HUDEP-2 (cell line): ENCODE measurements at regions not wholly inside any gene's neighbourhood (a gene's known extent, or its start where the extent isn't known, plus 50 kb on each side); places are given as distances from the start of the nearest gene placed in this dataset.
"Not testable (repeated sequence)": the region's sequence is repeated elsewhere in the genome, so short reads cannot be mapped to it uniquely, and the experiment has no call there.

Source experiments
- DNase-seq, 76 experiments: peaks; one replicate each; lab custom pipeline; 2025; ENCODE audit not compliant: unreplicated experiment in 76 of 76; lab: John Stamatoyannopoulos, UW

- no peak for DNase-seq
Observed at GRCh38 chr4:108466936-108467902, 153.2 kb upstream of the RPL34 start.

- no peak for DNase-seq
Observed at GRCh38 chr4:108465886-108466500, 154.4 kb upstream of the RPL34 start.

GRCh38 chr4:108458681-108459080 lies 161.7 kb upstream of the RPL34 start:
- no peak for DNase-seq

- no peak for DNase-seq
Observed at GRCh38 chr4:108454227-108454626, 166.1 kb upstream of the RPL34 start.

GRCh38 chr4:108453366-108453765 lies 167.0 kb upstream of the RPL34 start:
- DNase-seq: no peak

- no peak for DNase-seq
Observed at GRCh38 chr4:108450236-108450898, 170.0 kb upstream of the RPL34 start.

- no peak for DNase-seq
Observed at GRCh38 chr4:108449129-108449528, 171.2 kb upstream of the RPL34 start.

GRCh38 chr4:108446556-108446955 lies 173.8 kb upstream of the RPL34 start:
- DNase-seq: no peak

GRCh38 chr4:108445716-108446115 lies 174.7 kb upstream of the RPL34 start:
- no peak for DNase-seq

GRCh38 chr4:108443585-108443984 lies 176.8 kb upstream of the RPL34 start:
- no peak for DNase-seq

- DNase-seq: no peak
Observed at GRCh38 chr4:108433832-108434231, 186.5 kb upstream of the RPL34 start.

GRCh38 chr4:108433394-108433793 lies 187.0 kb upstream of the RPL34 start:
- not testable (repeated sequence) for DNase-seq

- no peak for DNase-seq
Observed at GRCh38 chr4:108432418-108432817, 188.0 kb upstream of the RPL34 start.

- DNase-seq: no peak
Observed at GRCh38 chr4:108431986-108432385, 188.4 kb upstream of the RPL34 start.

GRCh38 chr4:108430921-108431320 lies 189.5 kb upstream of the RPL34 start:
- DNase-seq: no peak

GRCh38 chr4:108429662-108430061 lies 190.7 kb upstream of the RPL34 start:
- DNase-seq: no peak

- no peak for DNase-seq
Observed at GRCh38 chr4:108428923-108429322, 191.5 kb upstream of the RPL34 start.

GRCh38 chr4:108427946-108428485 lies 192.4 kb upstream of the RPL34 start:
- DNase-seq: no peak

GRCh38 chr4:108426493-108426892 lies 193.9 kb upstream of the RPL34 start:
- no peak for DNase-seq

- no peak for DNase-seq
Observed at GRCh38 chr4:108425988-108426387, 194.4 kb upstream of the RPL34 start.

GRCh38 chr4:108417923-108418322 lies 202.5 kb upstream of the RPL34 start:
- no peak for DNase-seq
